Stimulated activated CD8-positive, alpha-beta memory T cell treated with anti-CD3 and anti-CD28 coated beads, Interleukin-15, amount 100 ng/mL, for 48 hours (primary cell): ENCODE measurements at regions not wholly inside any gene's neighbourhood (a gene's known extent, or its start where the extent isn't known, plus 50 kb on each side); places are given as distances from the start of the nearest gene placed in this dataset.
"Not testable (repeated sequence)": the region's sequence is repeated elsewhere in the genome, so short reads cannot be mapped to it uniquely, and the experiment has no call there.

Source experiments
- DNase-seq, 2 donors: peaks; one replicate each; pipeline ENCODE4 v3.0.0-alpha.2; 2020; ENCODE audit warnings: low read depth in 2 of 2

GRCh38 chr18:49694402-49694801, 118.9 kb downstream of the ACAA2 start:
- DNase-seq = no peak

GRCh38 chr18:49693717-49694005, 119.7 kb downstream of the ACAA2 start:
- no peak for DNase-seq

- DNase-seq = no peak
Observed at GRCh38 chr18:49692906-49693716, 120.2 kb downstream of the ACAA2 start.

GRCh38 chr18:49691177-49691608, 122.1 kb downstream of the ACAA2 start:
- DNase-seq = no peak

- DNase-seq = no peak
Observed at GRCh38 chr18:49690312-49690711, 123.0 kb downstream of the ACAA2 start.

- no peak for DNase-seq
Observed at GRCh38 chr18:49685231-49685942, 123.5 kb downstream of the LIPG start.

- not testable (repeated sequence) for DNase-seq
Observed at GRCh38 chr18:49682803-49683190, 120.9 kb downstream of the LIPG start.

GRCh38 chr18:49682173-49682802, 120.4 kb downstream of the LIPG start:
- DNase-seq = no peak

GRCh38 chr18:49681387-49681786, 119.5 kb downstream of the LIPG start:
- no peak for DNase-seq

GRCh38 chr18:49678440-49678839, 116.6 kb downstream of the LIPG start:
- no peak for DNase-seq

- DNase-seq = no peak
Observed at GRCh38 chr18:49677762-49678413, 116.0 kb downstream of the LIPG start.

GRCh38 chr18:49677081-49677480, 115.2 kb downstream of the LIPG start:
- DNase-seq = no peak

- no peak for DNase-seq
Observed at GRCh38 chr18:49673281-49673680, 111.4 kb downstream of the LIPG start.

GRCh38 chr18:49672853-49673252, 111.0 kb downstream of the LIPG start:
- DNase-seq = no peak

GRCh38 chr18:49669403-49669802, 107.5 kb downstream of the LIPG start:
- no peak for DNase-seq

GRCh38 chr18:49668574-49669275, 106.9 kb downstream of the LIPG start:
- no peak for DNase-seq

GRCh38 chr18:49667462-49667861, 105.6 kb downstream of the LIPG start:
- DNase-seq = no peak

GRCh38 chr18:49666045-49666775, 104.4 kb downstream of the LIPG start:
- no peak for DNase-seq

GRCh38 chr18:49663899-49664890, 102.3 kb downstream of the LIPG start:
- no peak for DNase-seq

- no peak for DNase-seq
Observed at GRCh38 chr18:49662506-49662905, 100.6 kb downstream of the LIPG start.
